ENCODE measurements at regions not wholly inside any gene's neighbourhood (a gene's known extent, or its start where the extent isn't known, plus 50 kb on each side); places are given as distances from the start of the nearest gene placed in this dataset.

- H3K4me1 Mint-ChIP-seq (ENCODE audit: unreplicated experiment) = no peaks in the 10 kb centered on the region
- H3K27ac Mint-ChIP-seq = no peak overlapping the region
- peaks cover 21% of the 10 kb centered on the region for H3K27me3 Mint-ChIP-seq
- H3K9me3 Mint-ChIP-seq = no peaks in the 10 kb centered on the region
- TF ChIP-seq CTCF (conservative IDR thresholded peaks at IDR 0.05) = no peak
- no peak overlapping the region for H3K4me3 Mint-ChIP-seq
- H3K36me3 Mint-ChIP-seq = no peaks in the 10 kb centered on the region
- DNase-seq (ENCODE audit: extremely low spot score, unreplicated experiment) = no peak
Measured at GRCh38 chr1:181206979-181207790, 118.7 kb downstream of the IER5 start.

GRCh38 chr1:181208083-181208482, 119.6 kb downstream of the IER5 start:
- Mint-ChIP-seq H3K4me3 (no peak overlapping the region), H3K27me3 (peaks cover 22% of the 10 kb centered on the region), H3K4me1 (ENCODE audit: unreplicated experiment) (no peaks in the 10 kb centered on the region), H3K9me3 (no peaks in the 10 kb centered on the region), H3K27ac (no peak overlapping the region), H3K36me3 (no peaks in the 10 kb centered on the region)
- TF ChIP-seq CTCF (conservative IDR thresholded peaks at IDR 0.05) = no peak
- no peak for DNase-seq (ENCODE audit: extremely low spot score, unreplicated experiment)

- H3K27ac Mint-ChIP-seq = no peak overlapping the region
- H3K36me3 Mint-ChIP-seq = no peaks in the 10 kb centered on the region
- no peak overlapping the region for H3K4me3 Mint-ChIP-seq
- H3K4me1 Mint-ChIP-seq (ENCODE audit: unreplicated experiment) = no peaks in the 10 kb centered on the region
- DNase-seq (ENCODE audit: extremely low spot score, unreplicated experiment) = no peak
- H3K9me3 Mint-ChIP-seq = no peaks in the 10 kb centered on the region
- no peak for TF ChIP-seq CTCF (conservative IDR thresholded peaks at IDR 0.05)
- H3K27me3 Mint-ChIP-seq = peaks cover 24% of the 10 kb centered on the region
Measured at GRCh38 chr1:181208967-181209366, 120.5 kb downstream of the IER5 start.

GRCh38 chr1:181213056-181213455, 124.6 kb downstream of the IER5 start:
- no peak for DNase-seq (ENCODE audit: extremely low spot score, unreplicated experiment)
- H3K36me3 Mint-ChIP-seq = peaks cover 3% of the 10 kb centered on the region
- peaks cover 35% of the 10 kb centered on the region for H3K27me3 Mint-ChIP-seq
- H3K27ac Mint-ChIP-seq = no peak overlapping the region
- H3K4me3 Mint-ChIP-seq = no peak overlapping the region
- peaks cover 5% of the 10 kb centered on the region for H3K9me3 Mint-ChIP-seq
- no peaks in the 10 kb centered on the region for H3K4me1 Mint-ChIP-seq (ENCODE audit: unreplicated experiment)
- TF ChIP-seq CTCF (conservative IDR thresholded peaks at IDR 0.05) = no peak

GRCh38 chr1:181216591-181216994, 128.1 kb downstream of the IER5 start:
- Mint-ChIP-seq H3K4me3 (no peak overlapping the region), H3K36me3 (peaks cover 3% of the 10 kb centered on the region), H3K27ac (no peak overlapping the region), H3K27me3 (peaks cover 23% of the 10 kb centered on the region), H3K4me1 (ENCODE audit: unreplicated experiment) (peaks cover 7% of the 10 kb centered on the region), H3K9me3 (peaks cover 8% of the 10 kb centered on the region)
- no peak for TF ChIP-seq CTCF (conservative IDR thresholded peaks at IDR 0.05)
- no peak for DNase-seq (ENCODE audit: extremely low spot score, unreplicated experiment)

Data from type B pancreatic cell (in vitro differentiated cells).